ENCODE measurements at regions not wholly inside any gene's neighbourhood (a gene's known extent, or its start where the extent isn't known, plus 50 kb on each side); places are given as distances from the start of the nearest gene placed in this dataset.

GRCh38 chr9:107624234-107624948, 134.8 kb upstream of the KLF4 start:
- H3K4me1 Mint-ChIP-seq (ENCODE audit: unreplicated experiment) = peaks cover 19% of the 10 kb centered on the region
- TF ChIP-seq CTCF (IDR thresholded peaks at IDR 0.05) = no peak
- H3K9me3 Mint-ChIP-seq (ENCODE audit: unreplicated experiment) = no peaks in the 10 kb centered on the region
- no peaks in the 10 kb centered on the region for H3K36me3 Mint-ChIP-seq (ENCODE audit: unreplicated experiment)
- H3K27ac Mint-ChIP-seq (ENCODE audit: unreplicated experiment) = no peak overlapping the region
- no peak overlapping the region for H3K4me3 Mint-ChIP-seq (ENCODE audit: unreplicated experiment)
- H3K27me3 Mint-ChIP-seq (ENCODE audit: unreplicated experiment) = no peaks in the 10 kb centered on the region
- DNase-seq (ENCODE audit: extremely low spot score, unreplicated experiment) = no peak

GRCh38 chr9:107621436-107621835, 131.9 kb upstream of the KLF4 start:
- peaks cover 6% of the 10 kb centered on the region for H3K4me1 Mint-ChIP-seq (ENCODE audit: unreplicated experiment)
- no peak for DNase-seq (ENCODE audit: extremely low spot score, unreplicated experiment)
- H3K27ac Mint-ChIP-seq (ENCODE audit: unreplicated experiment) = no peak overlapping the region
- peaks cover 7% of the 10 kb centered on the region for H3K27me3 Mint-ChIP-seq (ENCODE audit: unreplicated experiment)
- no peaks in the 10 kb centered on the region for H3K36me3 Mint-ChIP-seq (ENCODE audit: unreplicated experiment)
- H3K4me3 Mint-ChIP-seq (ENCODE audit: unreplicated experiment) = no peak overlapping the region
- no peaks in the 10 kb centered on the region for H3K9me3 Mint-ChIP-seq (ENCODE audit: unreplicated experiment)
- no peak for TF ChIP-seq CTCF (IDR thresholded peaks at IDR 0.05)

- peaks cover 6% of the 10 kb centered on the region for H3K4me1 Mint-ChIP-seq (ENCODE audit: unreplicated experiment)
- H3K36me3 Mint-ChIP-seq (ENCODE audit: unreplicated experiment) = no peaks in the 10 kb centered on the region
- no peak for TF ChIP-seq CTCF (IDR thresholded peaks at IDR 0.05)
- no peak overlapping the region for H3K27ac Mint-ChIP-seq (ENCODE audit: unreplicated experiment)
- peaks cover 7% of the 10 kb centered on the region for H3K27me3 Mint-ChIP-seq (ENCODE audit: unreplicated experiment)
- H3K4me3 Mint-ChIP-seq (ENCODE audit: unreplicated experiment) = no peak overlapping the region
- H3K9me3 Mint-ChIP-seq (ENCODE audit: unreplicated experiment) = no peaks in the 10 kb centered on the region
- no peak for DNase-seq (ENCODE audit: extremely low spot score, unreplicated experiment)
Observed at GRCh38 chr9:107620801-107621200, 131.2 kb upstream of the KLF4 start.

- no peak for TF ChIP-seq CTCF (IDR thresholded peaks at IDR 0.05)
- H3K4me1 Mint-ChIP-seq (ENCODE audit: unreplicated experiment) = peaks cover 6% of the 10 kb centered on the region
- H3K36me3 Mint-ChIP-seq (ENCODE audit: unreplicated experiment) = no peaks in the 10 kb centered on the region
- H3K27ac Mint-ChIP-seq (ENCODE audit: unreplicated experiment) = no peak overlapping the region
- H3K9me3 Mint-ChIP-seq (ENCODE audit: unreplicated experiment) = no peaks in the 10 kb centered on the region
- peaks cover 7% of the 10 kb centered on the region for H3K27me3 Mint-ChIP-seq (ENCODE audit: unreplicated experiment)
- DNase-seq (ENCODE audit: extremely low spot score, unreplicated experiment) = no peak
- no peak overlapping the region for H3K4me3 Mint-ChIP-seq (ENCODE audit: unreplicated experiment)
Observed at GRCh38 chr9:107620236-107620635, 130.7 kb upstream of the KLF4 start.

GRCh38 chr9:107615321-107615720, 125.8 kb upstream of the KLF4 start:
- TF ChIP-seq CTCF (IDR thresholded peaks at IDR 0.05) = no peak
- Mint-ChIP-seq H3K4me3 (ENCODE audit: unreplicated experiment) (no peak overlapping the region), H3K9me3 (ENCODE audit: unreplicated experiment) (no peaks in the 10 kb centered on the region), H3K4me1 (ENCODE audit: unreplicated experiment) (no peaks in the 10 kb centered on the region), H3K27me3 (ENCODE audit: unreplicated experiment) (peaks cover 7% of the 10 kb centered on the region), H3K27ac (ENCODE audit: unreplicated experiment) (no peak overlapping the region), H3K36me3 (ENCODE audit: unreplicated experiment) (no peaks in the 10 kb centered on the region)
- DNase-seq (ENCODE audit: extremely low spot score, unreplicated experiment) = no peak

All from osteocyte (in vitro differentiated cells).